ENCODE measurements at regions not wholly inside any gene's neighbourhood (a gene's known extent, or its start where the extent isn't known, plus 50 kb on each side); places are given as distances from the start of the nearest gene placed in this dataset.

- Histone ChIP-seq H3K9me3 (ENCODE audit: low read depth, low read length, poor library complexity, severe bottlenecking) (no peaks in the 10 kb centered on the region), H3K4me1 (ENCODE audit: insufficient read depth, low read length, poor library complexity, severe bottlenecking) (no peaks in the 10 kb centered on the region), H3K36me3 (ENCODE audit: insufficient read depth, low read length, poor library complexity, severe bottlenecking) (peaks cover 3% of the 10 kb centered on the region), H3K27me3 (replicated peaks; ENCODE audit: insufficient read depth, low read depth, low read length, poor library complexity) (no peaks in the 10 kb centered on the region), H3K4me3 (ENCODE audit: low read depth, low read length, poor library complexity, severe bottlenecking) (no peak overlapping the region), H3K27ac (ENCODE audit: low read depth, low read length, poor library complexity, severe bottlenecking) (no peak overlapping the region)
- TF ChIP-seq EZH2 (IDR thresholded peaks at IDR 0.05; ENCODE audit: borderline replicate concordance, low read depth, low read length, poor library complexity, severe bottlenecking) (no peak), CTCF (conservative IDR thresholded peaks at IDR 0.05; ENCODE audit: low read depth, low read length) (no peak)
- no peak for DNase-seq (ENCODE audit: low spot score)
- intact Hi-C loops (cut with micrococcal nuclease; ENCODE audit: unreplicated experiment) = no loop called here
- no TSS peak for BruUV-seq (replicated peaks)
- POLR2A ChIA-PET (ENCODE audit: low non-redundant PET) = no interaction called here
- CTCF ChIA-PET = no interaction called here
Observed at GRCh38 chr16:31706925-31707324, 166.7 kb upstream of the ZNF267 start.

GRCh38 chr16:31707743-31708335, 165.8 kb upstream of the ZNF267 start:
- Histone ChIP-seq H3K27me3 (replicated peaks; ENCODE audit: insufficient read depth, low read depth, low read length, poor library complexity) (no peaks in the 10 kb centered on the region), H3K9me3 (ENCODE audit: low read depth, low read length, poor library complexity, severe bottlenecking) (no peaks in the 10 kb centered on the region), H3K4me1 (ENCODE audit: insufficient read depth, low read length, poor library complexity, severe bottlenecking) (no peaks in the 10 kb centered on the region), H3K27ac (ENCODE audit: low read depth, low read length, poor library complexity, severe bottlenecking) (no peak overlapping the region), H3K4me3 (ENCODE audit: low read depth, low read length, poor library complexity, severe bottlenecking) (no peak overlapping the region), H3K36me3 (ENCODE audit: insufficient read depth, low read length, poor library complexity, severe bottlenecking) (peaks cover 3% of the 10 kb centered on the region)
- TF ChIP-seq CTCF (conservative IDR thresholded peaks at IDR 0.05; ENCODE audit: low read depth, low read length) (no peak), EZH2 (IDR thresholded peaks at IDR 0.05; ENCODE audit: borderline replicate concordance, low read depth, low read length, poor library complexity, severe bottlenecking) (no peak)
- POLR2A ChIA-PET (ENCODE audit: low non-redundant PET) = no interaction called here
- no TSS peak for BruUV-seq (replicated peaks)
- DNase-seq (ENCODE audit: low spot score) = no peak
- CTCF ChIA-PET = no interaction called here
- intact Hi-C loops (cut with micrococcal nuclease; ENCODE audit: unreplicated experiment) = no loop called here

- ChIA-PET CTCF (no interaction called here), POLR2A (ENCODE audit: low non-redundant PET) (interaction anchor here (0.6 kb wide), 1 partner anchor 19 kb away, joined by 3 read pairs; no protein-coding TSS in a partner anchor)
- BruUV-seq (replicated peaks) = no TSS peak
- intact Hi-C loops (cut with micrococcal nuclease; ENCODE audit: unreplicated experiment) = no loop called here
- DNase-seq (ENCODE audit: low spot score) = no peak
- Histone ChIP-seq H3K4me3 (ENCODE audit: low read depth, low read length, poor library complexity, severe bottlenecking) (no peak overlapping the region), H3K4me1 (ENCODE audit: insufficient read depth, low read length, poor library complexity, severe bottlenecking) (no peaks in the 10 kb centered on the region), H3K27me3 (replicated peaks; ENCODE audit: insufficient read depth, low read depth, low read length, poor library complexity) (no peaks in the 10 kb centered on the region), H3K36me3 (ENCODE audit: insufficient read depth, low read length, poor library complexity, severe bottlenecking) (peaks cover 2% of the 10 kb centered on the region), H3K9me3 (ENCODE audit: low read depth, low read length, poor library complexity, severe bottlenecking) (no peaks in the 10 kb centered on the region), H3K27ac (ENCODE audit: low read depth, low read length, poor library complexity, severe bottlenecking) (no peak overlapping the region)
- TF ChIP-seq CTCF (conservative IDR thresholded peaks at IDR 0.05; ENCODE audit: low read depth, low read length) = no peak
- no peak for TF ChIP-seq EZH2 (IDR thresholded peaks at IDR 0.05; ENCODE audit: borderline replicate concordance, low read depth, low read length, poor library complexity, severe bottlenecking)
Observed at GRCh38 chr16:31708348-31708747, 165.3 kb upstream of the ZNF267 start.

Data from A673 (cell line).